ENCODE measurements at regions not wholly inside any gene's neighbourhood (a gene's known extent, or its start where the extent isn't known, plus 50 kb on each side); places are given as distances from the start of the nearest gene placed in this dataset.

DNA sequence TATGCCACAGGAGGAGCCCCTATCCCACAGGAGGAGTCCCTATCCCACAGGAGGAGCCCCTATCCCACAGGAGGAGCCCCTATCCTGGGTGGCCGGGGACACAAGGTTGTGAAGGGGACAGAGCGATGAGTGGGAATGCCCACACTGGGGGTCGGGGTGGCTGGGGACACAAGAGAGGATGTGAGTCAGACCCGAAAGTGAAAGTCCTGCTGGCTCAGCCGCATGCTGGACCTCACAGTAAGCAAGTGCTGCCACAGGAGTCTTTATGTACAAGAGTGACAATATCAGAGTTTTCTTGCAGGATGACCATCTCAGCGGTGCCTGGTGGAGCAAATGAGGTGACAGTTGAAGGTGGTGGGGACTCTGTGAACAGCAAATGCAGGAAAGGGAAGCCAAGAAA lies 93.7 kb downstream of the PSMB1 start:
- Histone ChIP-seq H3K27me3 (ENCODE audit: insufficient read depth, low read depth) (peaks cover 62% of the 10 kb centered on the region), H2AFZ (no peak overlapping the region), H3K36me3 (ENCODE audit: low read depth) (no peaks in the 10 kb centered on the region), H3F3A (ENCODE audit: insufficient read depth, low read depth) (no peaks in the 10 kb centered on the region), H3K4me1 (replicated peaks; ENCODE audit: insufficient read depth) (no peaks in the 10 kb centered on the region), H3K4me3 (no peak overlapping the region), H3K79me2 (ENCODE audit: low read depth) (no peaks in the 10 kb centered on the region), H3K4me2 (peak overlapping the region; percentile 19; the same call in 1 of the 2 replicates), H3K9me3 (ENCODE audit: insufficient read depth, low read depth) (no peaks in the 10 kb centered on the region), H3K9me2 (ENCODE audit: insufficient read depth) (no peaks in the 10 kb centered on the region), H4K20me1 (ENCODE audit: insufficient read depth) (no peaks in the 10 kb centered on the region), H3K27ac (no peak overlapping the region)
- DNase-seq = peak in 1 of 2 experiments; percentile 5
- BruUV-seq (replicated peaks) = no TSS peak
- ChIA-PET CTCF (no interaction called here), POLR2A (ENCODE audit: unreplicated experiment) (no interaction called here)
- TF ChIP-seq, protein P1, sequence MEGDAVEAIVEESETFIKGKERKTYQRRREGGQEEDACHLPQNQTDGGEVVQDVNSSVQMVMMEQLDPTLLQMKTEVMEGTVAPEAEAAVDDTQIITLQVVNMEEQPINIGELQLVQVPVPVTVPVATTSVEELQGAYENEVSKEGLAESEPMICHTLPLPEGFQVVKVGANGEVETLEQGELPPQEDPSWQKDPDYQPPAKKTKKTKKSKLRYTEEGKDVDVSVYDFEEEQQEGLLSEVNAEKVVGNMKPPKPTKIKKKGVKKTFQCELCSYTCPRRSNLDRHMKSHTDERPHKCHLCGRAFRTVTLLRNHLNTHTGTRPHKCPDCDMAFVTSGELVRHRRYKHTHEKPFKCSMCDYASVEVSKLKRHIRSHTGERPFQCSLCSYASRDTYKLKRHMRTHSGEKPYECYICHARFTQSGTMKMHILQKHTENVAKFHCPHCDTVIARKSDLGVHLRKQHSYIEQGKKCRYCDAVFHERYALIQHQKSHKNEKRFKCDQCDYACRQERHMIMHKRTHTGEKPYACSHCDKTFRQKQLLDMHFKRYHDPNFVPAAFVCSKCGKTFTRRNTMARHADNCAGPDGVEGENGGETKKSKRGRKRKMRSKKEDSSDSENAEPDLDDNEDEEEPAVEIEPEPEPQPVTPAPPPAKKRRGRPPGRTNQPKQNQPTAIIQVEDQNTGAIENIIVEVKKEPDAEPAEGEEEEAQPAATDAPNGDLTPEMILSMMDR (conservative IDR thresholded peaks at IDR 0.05) = no peak
- TF ChIP-seq EZH2 (IDR thresholded peaks at IDR 0.05; ENCODE audit: low read depth) = no peak
- intact Hi-C loops (cut with micrococcal nuclease; ENCODE audit: unreplicated experiment) = no loop called here

DNA sequence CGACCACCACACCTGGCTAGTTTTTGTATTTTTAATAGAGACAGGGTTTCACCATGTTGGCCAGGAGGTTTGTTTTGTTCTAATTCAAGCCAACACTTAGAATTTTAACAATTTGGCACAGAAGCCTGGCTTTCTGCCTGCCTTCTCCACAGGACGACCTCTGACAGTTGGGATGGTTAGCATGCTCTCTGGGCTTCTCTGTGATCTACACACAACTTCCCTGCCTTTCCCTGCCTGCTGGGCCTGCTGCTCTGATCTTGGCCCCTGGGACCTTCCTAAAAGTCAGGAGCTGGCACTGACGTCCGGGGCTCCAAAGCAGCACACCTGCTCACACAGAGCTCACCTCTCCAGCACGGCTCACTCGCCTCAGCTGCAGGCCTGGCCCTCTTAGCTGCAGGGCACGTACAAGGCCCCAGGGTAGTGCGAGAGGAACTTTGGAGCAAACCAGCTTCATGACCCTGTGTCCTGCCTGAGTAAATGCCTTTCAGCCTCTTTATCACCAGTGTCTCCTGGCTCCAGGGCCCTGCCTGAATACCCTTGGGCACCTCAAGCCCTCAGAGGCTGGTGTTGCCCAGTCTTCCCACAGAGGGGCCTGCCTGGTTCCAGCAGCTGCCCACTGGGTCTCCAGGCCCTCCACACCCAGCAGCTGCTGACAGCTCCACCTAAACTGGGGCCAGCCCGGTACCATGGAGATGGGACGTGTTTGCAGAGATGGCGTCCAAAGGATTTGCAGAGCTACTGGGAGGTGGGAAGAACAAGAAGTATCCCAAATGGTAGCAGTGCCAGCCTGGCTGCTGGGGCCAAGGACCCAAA lies 96.0 kb downstream of the PSMB1 start:
- H3F3A ChIP-seq (ENCODE audit: insufficient read depth, low read depth) = no peaks in the 10 kb centered on the region
- no peaks in the 10 kb centered on the region for H4K20me1 ChIP-seq (ENCODE audit: insufficient read depth)
- no peaks in the 10 kb centered on the region for H3K9me3 ChIP-seq (ENCODE audit: insufficient read depth, low read depth)
- H3K4me2 ChIP-seq = no peak overlapping the region
- no peak for DNase-seq
- no TSS peak for BruUV-seq (replicated peaks)
- no peak overlapping the region for H3K4me3 ChIP-seq
- H3K27me3 ChIP-seq (ENCODE audit: insufficient read depth, low read depth) = peaks cover 53% of the 10 kb centered on the region
- TF ChIP-seq EZH2 (IDR thresholded peaks at IDR 0.05; ENCODE audit: low read depth) = no peak
- TF ChIP-seq, protein P1 (conservative IDR thresholded peaks at IDR 0.05) = no peak
- H3K36me3 ChIP-seq (ENCODE audit: low read depth) = no peaks in the 10 kb centered on the region
- no peak overlapping the region for H2AFZ ChIP-seq
- H3K9me2 ChIP-seq (ENCODE audit: insufficient read depth) = no peaks in the 10 kb centered on the region
- no peaks in the 10 kb centered on the region for H3K4me1 ChIP-seq (replicated peaks; ENCODE audit: insufficient read depth)
- no peaks in the 10 kb centered on the region for H3K79me2 ChIP-seq (ENCODE audit: low read depth)
- ChIA-PET POLR2A (ENCODE audit: unreplicated experiment) (no interaction called here), CTCF (no interaction called here)
- H3K27ac ChIP-seq = no peak overlapping the region
- intact Hi-C loops (cut with micrococcal nuclease; ENCODE audit: unreplicated experiment) = no loop called here

Data from PC-9 (cell line).